Kidney (tissue), 13 donors: ENCODE measurements at regions not wholly inside any gene's neighbourhood (a gene's known extent, or its start where the extent isn't known, plus 50 kb on each side); places are given as distances from the start of the nearest gene placed in this dataset.

Experiments
- DNase-seq, 5 donors: peaks; one replicate each; pipeline ENCODE4 v3.0.0-alpha.2; 2013 to 2020
- FAIRE-seq: peaks from 2 replicates; lab custom pipeline; 2012; peaks lifted over from hg19 to GRCh38; lab: Jason Lieb, UNC
- H3K27ac ChIP-seq, 2 donors: one replicate each; pipeline ENCODE4 v1.7.0; 2013; ENCODE audit warnings: low read depth in 2 of 2, low read length in 2 of 2, inconsistent platforms in 1 of 2
- H3K27me3 ChIP-seq: one replicate; pipeline ENCODE4 v1.7.1; 2013; ENCODE audit warnings: low read length, inconsistent platforms; ENCODE audit not compliant: control insufficient read depth, insufficient read depth
- H3K36me3 ChIP-seq, 3 donors: one replicate each; pipeline versions ENCODE4 v1.7.0 to v1.7.1; 2013; ENCODE audit warnings: low read length in 3 of 3, control low read depth in 1 of 3, inconsistent platforms in 1 of 3; ENCODE audit not compliant: insufficient read depth in 3 of 3, control insufficient read depth in 2 of 3
- H3K4me1 ChIP-seq, 3 donors: one replicate each; pipeline versions ENCODE4 v1.7.0 to v1.7.1; 2013; ENCODE audit warnings: low read length in 3 of 3, inconsistent platforms in 1 of 3, low read depth in 1 of 3; ENCODE audit not compliant: control insufficient read depth in 2 of 3, insufficient read depth in 2 of 3
- H3K4me3 ChIP-seq, 3 donors: one replicate each; pipeline versions ENCODE4 v1.7.0 to v1.8.1; 2013; ENCODE audit warnings: low read length in 3 of 3, control low read depth in 1 of 3, inconsistent platforms in 1 of 3
- H3K9ac ChIP-seq, 3 donors: one replicate each; pipeline versions ENCODE4 v1.7.0 to v1.7.1; 2013; ENCODE audit warnings: low read length in 3 of 3, control low read depth in 1 of 3, inconsistent platforms in 1 of 3
- H3K9me3 ChIP-seq, 3 donors: one replicate each; pipeline versions ENCODE4 v1.7.0 to v1.7.1; 2013; ENCODE audit warnings: low read length in 3 of 3, control low read depth in 1 of 3, inconsistent platforms in 1 of 3; ENCODE audit not compliant: control insufficient read depth in 2 of 3, insufficient read depth in 1 of 3
- intact Hi-C: fragments of 100-400 bp; cut with DNase I; formaldehyde crosslinking; loops from one replicate; pipeline ENCODE4 v1.11.1; 2022
- TF ChIP-seq, protein P1 (sequence below): IDR thresholded peaks from 3 replicates; pipeline ENCODE4 v1.5.1; 2012; ENCODE audit warnings: mild to moderate bottlenecking, moderate library complexity, borderline replicate concordance; ENCODE audit not compliant: insufficient read depth; ENCODE audit errors: extremely low read depth
- donor health status: control.
- donor health status: control.
- donor health status: control.
- donor health status: control.
- donor health status: control.
- donor health status: DM: yes; HTN: yes; CAD: no.
- donor health status: Normal renal cell carcinoma (clear cell type).

GRCh38 chrX:9311421-9312160 is 153.3 kb upstream of the TBL1X start:
- H3K27ac ChIP-seq: no peak overlapping the region
- intact Hi-C loops: no loop called here
- DNase-seq (peak in 1 of 5 donors; percentile 26), FAIRE-seq (no peak)
- no peaks in the 10 kb centered on the region for H3K4me1 ChIP-seq
- H3K36me3 ChIP-seq: no peaks in the 10 kb centered on the region
- no peak overlapping the region for H3K9ac ChIP-seq
- H3K4me3 ChIP-seq: no peak overlapping the region
- TF ChIP-seq, protein P1, sequence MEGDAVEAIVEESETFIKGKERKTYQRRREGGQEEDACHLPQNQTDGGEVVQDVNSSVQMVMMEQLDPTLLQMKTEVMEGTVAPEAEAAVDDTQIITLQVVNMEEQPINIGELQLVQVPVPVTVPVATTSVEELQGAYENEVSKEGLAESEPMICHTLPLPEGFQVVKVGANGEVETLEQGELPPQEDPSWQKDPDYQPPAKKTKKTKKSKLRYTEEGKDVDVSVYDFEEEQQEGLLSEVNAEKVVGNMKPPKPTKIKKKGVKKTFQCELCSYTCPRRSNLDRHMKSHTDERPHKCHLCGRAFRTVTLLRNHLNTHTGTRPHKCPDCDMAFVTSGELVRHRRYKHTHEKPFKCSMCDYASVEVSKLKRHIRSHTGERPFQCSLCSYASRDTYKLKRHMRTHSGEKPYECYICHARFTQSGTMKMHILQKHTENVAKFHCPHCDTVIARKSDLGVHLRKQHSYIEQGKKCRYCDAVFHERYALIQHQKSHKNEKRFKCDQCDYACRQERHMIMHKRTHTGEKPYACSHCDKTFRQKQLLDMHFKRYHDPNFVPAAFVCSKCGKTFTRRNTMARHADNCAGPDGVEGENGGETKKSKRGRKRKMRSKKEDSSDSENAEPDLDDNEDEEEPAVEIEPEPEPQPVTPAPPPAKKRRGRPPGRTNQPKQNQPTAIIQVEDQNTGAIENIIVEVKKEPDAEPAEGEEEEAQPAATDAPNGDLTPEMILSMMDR: no peak
- no peaks in the 10 kb centered on the region for H3K27me3 ChIP-seq
- no peaks in the 10 kb centered on the region for H3K9me3 ChIP-seq

DNA sequence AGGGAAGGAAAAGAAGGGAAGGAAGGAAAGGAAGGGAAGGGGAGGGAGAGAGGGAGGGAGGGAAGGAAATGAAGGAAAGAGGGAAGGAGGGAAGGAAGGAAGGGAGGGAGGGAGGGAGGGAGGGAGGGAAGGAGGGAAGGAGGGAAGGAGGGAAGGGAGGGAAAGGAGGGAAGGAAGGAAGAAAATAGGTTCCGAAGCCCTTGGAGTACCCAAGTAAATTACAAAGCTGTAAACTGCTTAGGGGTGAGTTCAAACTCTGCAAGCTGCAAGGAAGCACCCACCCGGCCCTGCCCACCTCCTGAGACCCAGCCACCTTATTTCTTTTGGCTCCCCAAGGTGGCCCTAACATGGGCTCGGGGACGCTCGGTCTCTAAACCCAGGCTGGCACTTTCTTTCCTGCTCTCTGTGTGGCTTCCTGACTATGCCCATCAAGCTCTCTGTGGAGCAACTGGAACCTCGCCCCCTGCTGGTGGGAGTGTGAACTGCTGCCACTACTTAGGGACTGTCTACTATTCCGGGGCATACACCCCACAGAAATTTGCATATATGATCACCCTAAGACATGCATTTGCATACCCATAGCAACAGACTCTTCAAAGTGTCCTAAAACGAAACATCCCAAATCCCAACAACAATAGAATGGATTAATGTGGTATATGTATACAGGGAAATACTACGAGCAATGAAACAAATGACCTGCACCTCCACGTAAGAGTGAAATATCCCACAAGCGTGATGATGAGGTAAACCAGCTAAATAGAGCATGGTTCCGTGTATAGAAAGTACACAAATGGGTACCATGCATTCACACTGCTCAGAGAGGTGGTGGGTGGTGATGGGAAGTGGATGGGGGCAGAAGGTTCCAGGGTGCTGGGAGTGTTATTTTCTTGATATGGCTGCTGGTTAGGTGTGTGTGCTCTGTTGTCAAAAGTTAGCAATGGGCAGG is 151.7 kb upstream of the TBL1X start:
- TF ChIP-seq, protein P1: peak; percentile 47
- FAIRE-seq (no peak), DNase-seq (no peak)
- no peak overlapping the region for H3K27ac ChIP-seq
- no peaks in the 10 kb centered on the region for H3K36me3 ChIP-seq
- H3K9ac ChIP-seq: no peak overlapping the region
- intact Hi-C loops: no loop called here
- no peaks in the 10 kb centered on the region for H3K27me3 ChIP-seq
- no peaks in the 10 kb centered on the region for H3K4me1 ChIP-seq
- no peaks in the 10 kb centered on the region for H3K9me3 ChIP-seq
- H3K4me3 ChIP-seq: no peak overlapping the region

- no peak for FAIRE-seq
- no peak for DNase-seq
- Histone ChIP-seq H3K4me3 (no peak overlapping the region), H3K9me3 (no peaks in the 10 kb centered on the region), H3K27ac (no peak overlapping the region), H3K4me1 (no peaks in the 10 kb centered on the region), H3K36me3 (no peaks in the 10 kb centered on the region), H3K9ac (no peak overlapping the region), H3K27me3 (no peaks in the 10 kb centered on the region)
- intact Hi-C loops: no loop called here
- TF ChIP-seq, protein P1: no peak
Measured at GRCh38 chrX:9315086-9315485, 149.8 kb upstream of the TBL1X start.
